Right atrium auricular region (tissue), 2 donors: ENCODE measurements at regions not wholly inside any gene's neighbourhood (a gene's known extent, or its start where the extent isn't known, plus 50 kb on each side); places are given as distances from the start of the nearest gene placed in this dataset.

Source experiments
- DNase-seq: peaks from one replicate; pipeline ENCODE4 v3.0.0-alpha.2; 2019; ENCODE audit warnings: low spot score
- H3K27ac ChIP-seq, 2 donors: fragments of 200-600 bp; sonication (generic); 1 replicate in 1 of 2; 2 replicates in 1 of 2; pipeline ENCODE4 v1.5.1; 2016 to 2019
- H3K27me3 ChIP-seq, 2 donors: fragments of 200-600 bp; sonication (generic); one replicate each; pipeline versions ENCODE4 v1.5.1 to v1.6.0; 2017 to 2019
- H3K36me3 ChIP-seq: fragments of 200-600 bp; sonication (generic); one replicate; pipeline ENCODE4 v1.5.1; 2016
- H3K4me1 ChIP-seq, 2 donors: fragments of 200-600 bp; sonication (generic); one replicate each; pipeline versions ENCODE4 v1.5.1 to v1.6.0; 2017 to 2019
- H3K4me3 ChIP-seq, 2 donors: fragments of 200-600 bp; sonication (generic); 1 replicate in 1 of 2; 2 replicates in 1 of 2; pipeline ENCODE4 v1.5.1; 2017 to 2019; ENCODE audit warnings: mild to moderate bottlenecking in 1 of 2, moderate library complexity in 1 of 2
- H3K9me3 ChIP-seq, 2 donors: fragments of 200-600 bp; sonication (generic); one replicate each; pipeline ENCODE4 v1.5.1; 2019
- TF ChIP-seq, protein P1 (sequence below), 2 donors: fragments of 200-600 bp; sonication (generic); IDR thresholded peaks; one replicate each; pipeline ENCODE4 v1.5.1; 2019; ENCODE audit warnings: antibody characterized with exemption in 2 of 2

DNA sequence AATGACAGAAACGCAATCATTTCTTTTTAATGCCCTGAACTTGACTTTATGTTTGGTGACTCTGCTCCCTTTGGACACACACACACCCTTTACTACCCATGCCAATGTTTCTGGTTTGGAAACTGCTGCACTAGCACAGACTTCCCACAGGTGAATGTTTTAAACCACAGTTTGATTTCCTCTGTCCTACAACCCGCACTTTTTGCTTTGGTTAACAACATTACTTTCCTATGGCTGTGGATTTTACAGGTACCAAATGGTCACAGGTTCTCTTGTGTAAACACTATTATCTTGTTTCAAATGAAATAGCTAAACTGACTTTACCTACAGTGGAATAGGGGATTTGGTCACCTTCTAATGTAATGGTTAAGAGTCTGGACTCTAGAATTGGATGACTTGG is 51.5 kb upstream of the ZNF644 start:
- Histone ChIP-seq H3K27ac (no peak overlapping the region), H3K27me3 (no peaks in the 10 kb centered on the region), H3K36me3 (no peaks in the 10 kb centered on the region), H3K4me1 (no peaks in the 10 kb centered on the region), H3K9me3 (no peaks in the 10 kb centered on the region), H3K4me3 (no peak overlapping the region)
- DNase-seq: no peak
- TF ChIP-seq, protein P1, sequence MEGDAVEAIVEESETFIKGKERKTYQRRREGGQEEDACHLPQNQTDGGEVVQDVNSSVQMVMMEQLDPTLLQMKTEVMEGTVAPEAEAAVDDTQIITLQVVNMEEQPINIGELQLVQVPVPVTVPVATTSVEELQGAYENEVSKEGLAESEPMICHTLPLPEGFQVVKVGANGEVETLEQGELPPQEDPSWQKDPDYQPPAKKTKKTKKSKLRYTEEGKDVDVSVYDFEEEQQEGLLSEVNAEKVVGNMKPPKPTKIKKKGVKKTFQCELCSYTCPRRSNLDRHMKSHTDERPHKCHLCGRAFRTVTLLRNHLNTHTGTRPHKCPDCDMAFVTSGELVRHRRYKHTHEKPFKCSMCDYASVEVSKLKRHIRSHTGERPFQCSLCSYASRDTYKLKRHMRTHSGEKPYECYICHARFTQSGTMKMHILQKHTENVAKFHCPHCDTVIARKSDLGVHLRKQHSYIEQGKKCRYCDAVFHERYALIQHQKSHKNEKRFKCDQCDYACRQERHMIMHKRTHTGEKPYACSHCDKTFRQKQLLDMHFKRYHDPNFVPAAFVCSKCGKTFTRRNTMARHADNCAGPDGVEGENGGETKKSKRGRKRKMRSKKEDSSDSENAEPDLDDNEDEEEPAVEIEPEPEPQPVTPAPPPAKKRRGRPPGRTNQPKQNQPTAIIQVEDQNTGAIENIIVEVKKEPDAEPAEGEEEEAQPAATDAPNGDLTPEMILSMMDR (IDR thresholded peaks at IDR 0.05): no peak

DNA sequence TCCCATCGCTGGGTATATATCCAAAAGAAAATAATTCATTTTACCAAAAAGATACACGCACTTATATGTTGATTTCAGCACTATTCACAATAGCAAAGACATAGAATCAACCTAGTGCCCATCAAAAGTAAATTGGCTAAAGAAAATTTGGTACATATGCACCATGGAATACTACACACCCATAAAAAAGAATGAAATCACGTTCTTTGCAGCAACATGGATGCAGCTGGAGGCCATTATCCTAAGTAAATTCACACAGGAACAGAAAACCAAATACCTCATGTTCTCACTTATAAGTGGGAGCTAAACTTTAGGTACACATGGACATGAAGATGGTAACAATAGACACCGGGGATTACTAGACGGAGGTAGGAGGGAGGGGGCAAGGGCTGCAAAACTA is 50.0 kb upstream of the ZNF644 start:
- H3K4me3 ChIP-seq: no peak overlapping the region
- DNase-seq: no peak
- H3K27ac ChIP-seq: no peak overlapping the region
- TF ChIP-seq, protein P1 (IDR thresholded peaks at IDR 0.05): no peak
- H3K9me3 ChIP-seq: no peaks in the 10 kb centered on the region
- no peaks in the 10 kb centered on the region for H3K27me3 ChIP-seq
- H3K4me1 ChIP-seq: no peaks in the 10 kb centered on the region
- no peaks in the 10 kb centered on the region for H3K36me3 ChIP-seq
